ENCODE measurements at regions not wholly inside any gene's neighbourhood (a gene's known extent, or its start where the extent isn't known, plus 50 kb on each side); places are given as distances from the start of the nearest gene placed in this dataset.

DNA sequence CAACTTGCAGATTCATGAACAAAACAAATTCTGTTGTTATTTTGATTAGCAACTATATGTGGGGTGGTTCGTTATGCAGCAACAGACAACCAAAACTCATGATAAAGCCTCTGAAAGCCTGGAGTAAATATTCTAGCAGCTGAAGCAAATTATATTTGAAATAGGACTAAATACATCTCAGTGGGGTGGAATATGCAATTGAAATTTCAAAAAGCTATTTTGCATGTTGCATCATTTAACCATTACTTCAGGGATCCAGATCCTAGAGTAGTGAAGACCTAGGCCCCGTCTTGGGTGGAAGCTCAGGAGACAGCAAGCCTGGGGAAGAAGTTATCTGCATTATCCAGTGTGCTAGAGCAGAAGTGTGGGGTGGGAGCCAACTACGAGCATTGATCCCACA, 114.7 kb downstream of the PPM1A start:
- intact Hi-C loops (cut with micrococcal nuclease) = no loop called here
- H3K36me3 Mint-ChIP-seq (ENCODE audit: insufficient read depth, unreplicated experiment) = no peaks in the 10 kb centered on the region
- ChIA-PET POLR2A (interaction anchor here (0.7 kb wide), 1 partner anchor 77 kb away, joined by 3 read pairs; no protein-coding TSS in a partner anchor), CTCF (interaction anchor here (1.0 kb wide), 1 partner anchor 14 kb away, joined by 4 read pairs; no protein-coding TSS in a partner anchor)
- TF ChIP-seq CTCF (IDR thresholded peaks at IDR 0.05; ENCODE audit: unreplicated experiment) = no peak
- BruUV-seq (replicated peaks) = no TSS peak
- H3K27ac Mint-ChIP-seq (ENCODE audit: low read depth, unreplicated experiment) = no peak overlapping the region
- no peaks in the 10 kb centered on the region for H3K27me3 Mint-ChIP-seq (ENCODE audit: insufficient read depth, unreplicated experiment)
- no peak overlapping the region for H3K4me3 Mint-ChIP-seq (ENCODE audit: unreplicated experiment)
- H3K9me3 Mint-ChIP-seq (ENCODE audit: unreplicated experiment) = no peaks in the 10 kb centered on the region
- DNase-seq (ENCODE audit: unreplicated experiment) = no peak
- H3K4me1 Mint-ChIP-seq (ENCODE audit: insufficient read depth, unreplicated experiment) = no peaks in the 10 kb centered on the region

GRCh38 chr14:60381909-60382308, 104.0 kb downstream of the C14orf39 start:
- intact Hi-C loops (cut with micrococcal nuclease) = no loop called here
- BruUV-seq (replicated peaks) = no TSS peak
- ChIA-PET CTCF (no interaction called here), POLR2A (no interaction called here)
- Mint-ChIP-seq H3K36me3 (ENCODE audit: insufficient read depth, unreplicated experiment) (peaks cover 4% of the 10 kb centered on the region), H3K4me3 (ENCODE audit: unreplicated experiment) (no peak overlapping the region), H3K27ac (ENCODE audit: low read depth, unreplicated experiment) (no peak overlapping the region), H3K4me1 (ENCODE audit: insufficient read depth, unreplicated experiment) (no peaks in the 10 kb centered on the region), H3K9me3 (ENCODE audit: unreplicated experiment) (peaks cover 14% of the 10 kb centered on the region), H3K27me3 (ENCODE audit: insufficient read depth, unreplicated experiment) (peaks cover 17% of the 10 kb centered on the region)
- TF ChIP-seq CTCF (IDR thresholded peaks at IDR 0.05; ENCODE audit: unreplicated experiment) = no peak
- DNase-seq (ENCODE audit: unreplicated experiment) = no peak

Data from MCF 10A (cell line).